Stimulated activated CD4-positive, alpha-beta T cell treated with anti-CD3 and anti-CD28 coated beads, Interleukin-2, amount 100 ng/mL, for 48 hours (primary cell): ENCODE measurements at regions not wholly inside any gene's neighbourhood (a gene's known extent, or its start where the extent isn't known, plus 50 kb on each side); places are given as distances from the start of the nearest gene placed in this dataset.
"Not testable (repeated sequence)": the region's sequence is repeated elsewhere in the genome, so short reads cannot be mapped to it uniquely, and the experiment has no call there.

Experiments used
- DNase-seq, 2 donors: peaks; one replicate each; pipeline ENCODE4 v3.0.0-alpha.2; 2020

- not testable (repeated sequence) for DNase-seq
Measured at GRCh38 chr7:150047329-150047728, 173.6 kb downstream of the ATP6V0E2 start.

DNA sequence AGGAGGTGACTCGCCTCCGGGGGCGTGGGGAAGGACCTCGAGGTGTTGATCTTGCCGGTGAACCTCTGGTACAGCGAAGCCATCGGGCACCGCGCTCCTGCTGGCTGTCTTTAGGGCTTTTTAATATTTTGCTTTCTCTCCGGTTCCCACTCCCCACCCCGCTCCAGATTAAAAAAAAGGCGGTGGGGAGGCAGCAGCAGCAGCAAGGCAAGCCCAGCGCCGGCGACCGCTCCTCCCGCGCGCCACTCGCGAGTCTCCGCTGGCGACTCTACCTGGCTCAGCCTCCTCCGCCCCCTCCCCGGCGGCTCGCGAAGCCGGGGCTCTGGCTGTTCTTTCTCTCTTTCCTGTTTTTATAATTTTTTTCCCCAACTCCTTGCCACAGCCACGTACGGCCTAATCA is 174.0 kb downstream of the ATP6V0E2 start:
- DNase-seq: not testable (repeated sequence)

DNA sequence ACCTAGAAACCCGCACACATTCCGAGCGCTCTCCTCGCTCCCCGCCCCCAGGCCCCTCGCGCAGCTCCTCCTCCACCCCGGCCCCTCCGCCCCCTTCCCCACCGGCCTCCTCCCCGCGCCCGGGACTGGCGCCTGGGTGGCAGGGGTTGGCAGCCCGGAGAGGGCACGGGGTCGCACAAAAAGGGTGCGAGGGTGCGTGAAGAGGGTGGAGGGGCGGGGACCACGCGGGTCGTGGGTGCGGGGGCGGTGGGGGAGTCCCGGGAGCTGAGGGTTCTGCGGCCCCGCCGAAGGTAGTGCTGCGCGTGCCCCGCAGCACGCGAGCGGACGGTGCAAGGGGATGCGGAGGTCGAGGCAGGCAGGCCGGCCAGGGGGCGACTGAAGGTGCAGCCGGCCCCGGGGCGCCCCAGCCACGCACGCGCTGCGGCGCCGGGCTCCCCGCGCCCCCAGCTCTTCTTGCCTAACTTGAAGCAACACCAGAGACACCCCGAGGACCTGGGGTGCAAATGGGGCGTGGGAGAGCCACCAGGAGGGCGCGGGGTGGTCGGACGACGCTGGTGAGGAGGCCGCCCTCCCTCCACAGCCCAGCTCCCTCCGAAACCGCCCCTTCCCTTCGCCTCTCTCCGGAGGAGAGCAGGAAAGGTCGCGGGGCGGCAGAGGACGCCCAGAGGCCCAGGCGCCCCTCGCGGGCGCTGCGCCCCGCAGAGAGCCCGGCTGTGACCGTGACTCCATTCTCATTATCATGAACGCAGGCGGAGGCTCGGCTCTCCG is 174.7 kb downstream of the ATP6V0E2 start:
- not testable (repeated sequence) for DNase-seq

DNA sequence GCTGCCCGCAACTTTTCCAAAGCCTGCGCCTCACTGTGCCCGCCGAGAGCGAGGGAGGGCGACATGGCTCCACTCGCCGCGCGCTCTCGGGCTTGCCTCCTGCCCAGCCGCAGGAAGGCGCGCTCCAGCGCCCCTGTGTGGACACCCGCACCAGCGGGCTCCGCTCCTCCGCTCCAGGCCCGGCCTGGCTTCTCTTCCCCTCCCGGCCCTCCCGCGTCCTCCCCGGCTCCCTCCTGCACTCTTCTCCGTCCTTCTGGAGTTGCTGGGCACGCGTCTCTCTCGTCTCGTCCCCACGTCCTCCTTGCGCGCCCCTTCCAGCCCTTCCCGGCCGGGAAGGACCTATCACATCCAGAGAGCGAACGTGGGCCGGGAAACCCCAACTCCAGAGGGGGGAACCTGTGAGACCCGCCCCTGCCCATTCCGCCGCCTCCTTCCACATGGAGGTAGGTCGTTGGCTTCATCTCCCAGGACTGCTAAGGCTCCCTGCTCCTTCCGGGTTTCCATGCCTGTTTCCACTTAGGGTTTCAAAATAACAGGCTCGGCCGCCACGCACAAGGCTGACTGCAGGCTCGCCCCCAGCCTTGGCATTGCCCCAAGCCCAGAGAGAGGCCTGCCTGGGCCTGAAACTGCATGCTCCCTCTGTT is 175.4 kb downstream of the ATP6V0E2 start:
- DNase-seq: peak in 1 of 2 donors; percentile 6

GRCh38 chr7:150053396-150053795 is 179.6 kb downstream of the ATP6V0E2 start:
- DNase-seq: not testable (repeated sequence)

DNA sequence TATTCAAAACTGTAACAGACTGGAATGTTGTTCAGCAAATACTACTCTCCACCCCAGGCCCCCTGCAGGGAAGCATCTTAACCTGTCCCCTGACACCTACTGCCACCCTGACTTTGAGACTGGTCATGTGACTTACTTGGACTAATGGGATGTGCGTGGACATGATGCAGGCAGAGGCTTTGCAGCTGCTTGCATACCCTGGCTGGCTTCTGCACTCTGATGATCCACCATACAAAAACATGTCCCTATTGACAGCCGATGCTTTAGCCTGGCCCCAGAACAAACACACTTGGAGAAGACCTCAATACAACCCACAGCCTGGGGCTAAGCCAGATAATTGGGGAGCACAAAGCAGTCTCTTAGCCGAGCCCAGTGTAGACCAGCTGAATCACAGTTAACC is 180.5 kb downstream of the ATP6V0E2 start:
- not testable (repeated sequence) for DNase-seq

- peak; percentile 90 to 92 for DNase-seq
Measured at GRCh38 chr7:150060259-150061221, 186.8 kb downstream of the ATP6V0E2 start.

DNA sequence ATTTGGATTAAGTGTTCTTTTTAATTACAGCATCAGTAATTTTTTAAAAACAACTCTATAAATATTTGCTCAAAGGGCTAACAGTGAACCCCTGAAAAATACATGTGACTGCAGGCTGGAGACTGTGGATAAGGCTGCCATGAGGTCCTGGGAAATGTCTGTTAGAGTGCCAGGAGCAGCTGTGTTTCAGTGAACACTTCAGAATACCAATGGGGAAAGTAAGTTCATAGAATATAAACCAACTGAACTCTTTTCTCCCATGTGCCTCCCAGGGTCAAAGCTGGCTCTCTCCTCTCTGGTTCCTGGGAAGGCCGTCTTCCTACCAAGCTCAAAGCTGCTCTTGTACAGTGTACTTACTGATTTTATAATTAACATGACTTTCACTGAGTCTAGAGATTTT is 189.4 kb downstream of the ATP6V0E2 start:
- not testable (repeated sequence) for DNase-seq

DNA sequence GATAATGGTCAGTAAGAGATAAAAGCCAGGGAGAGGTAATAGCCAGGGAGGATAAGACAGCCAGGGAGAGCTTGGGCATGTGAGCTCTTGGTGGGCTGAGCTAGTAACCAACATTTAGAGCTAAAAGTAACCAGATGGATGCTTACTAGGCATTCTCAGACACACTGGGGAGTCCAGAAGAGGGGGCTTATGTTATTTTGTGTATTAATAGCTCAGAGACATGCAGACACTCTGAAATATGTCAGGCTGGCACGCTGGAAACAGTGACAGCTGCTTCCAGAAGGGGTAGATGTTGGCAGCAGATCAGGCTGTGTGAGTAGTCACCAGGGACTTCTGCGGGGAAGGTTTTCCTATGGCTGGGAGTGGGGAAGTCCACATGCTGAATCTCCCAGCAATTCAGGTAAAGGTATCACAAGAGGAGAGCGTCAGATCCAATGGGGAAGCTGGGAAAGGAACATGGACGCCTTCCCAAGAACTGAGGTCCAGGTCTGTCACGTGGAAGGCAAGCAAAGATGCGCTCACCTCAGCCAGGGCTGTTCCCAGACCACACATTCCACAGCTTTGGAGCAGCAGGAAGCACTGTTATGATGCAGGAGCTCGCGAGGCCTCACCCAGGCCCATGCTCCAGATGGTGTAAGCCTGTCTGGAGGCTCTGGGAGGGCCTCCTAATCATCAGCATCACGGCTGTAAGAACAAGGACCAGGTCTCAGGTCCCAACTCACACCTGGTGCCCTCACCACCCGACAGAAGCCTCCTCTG is 196.0 kb downstream of the ATP6V0E2 start:
- not testable (repeated sequence) for DNase-seq

DNA sequence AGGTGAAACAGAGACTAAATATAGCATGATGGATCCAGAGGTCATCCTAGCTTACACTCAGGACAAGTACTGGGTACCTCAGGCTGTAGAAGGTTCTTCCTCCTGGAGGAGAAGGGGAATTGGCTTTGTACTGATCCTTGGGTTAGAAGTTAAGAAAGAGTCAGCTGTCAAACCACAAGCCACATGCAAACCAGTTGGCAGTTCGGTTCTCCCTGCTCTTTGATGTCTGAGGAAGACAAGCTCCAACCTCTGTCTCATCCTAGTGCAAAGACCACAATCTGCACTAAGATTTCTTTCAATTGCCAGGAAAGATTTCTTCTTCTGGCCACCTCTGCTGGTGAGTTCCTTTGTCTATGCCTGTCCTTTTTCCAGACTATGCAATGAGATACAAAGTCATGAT is 203.8 kb downstream of the ATP6V0E2 start:
- not testable (repeated sequence) for DNase-seq

- DNase-seq: not testable (repeated sequence)
Measured at GRCh38 chr7:150081865-150082264, 208.1 kb downstream of the ATP6V0E2 start.

GRCh38 chr7:150084724-150085123 is 211.0 kb downstream of the ATP6V0E2 start:
- DNase-seq: not testable (repeated sequence)

- DNase-seq: not testable (repeated sequence)
Measured at GRCh38 chr7:150087478-150087877, 213.7 kb downstream of the ATP6V0E2 start.

- not testable (repeated sequence) for DNase-seq
Measured at GRCh38 chr7:150089139-150089538, 215.4 kb downstream of the ATP6V0E2 start.

DNA sequence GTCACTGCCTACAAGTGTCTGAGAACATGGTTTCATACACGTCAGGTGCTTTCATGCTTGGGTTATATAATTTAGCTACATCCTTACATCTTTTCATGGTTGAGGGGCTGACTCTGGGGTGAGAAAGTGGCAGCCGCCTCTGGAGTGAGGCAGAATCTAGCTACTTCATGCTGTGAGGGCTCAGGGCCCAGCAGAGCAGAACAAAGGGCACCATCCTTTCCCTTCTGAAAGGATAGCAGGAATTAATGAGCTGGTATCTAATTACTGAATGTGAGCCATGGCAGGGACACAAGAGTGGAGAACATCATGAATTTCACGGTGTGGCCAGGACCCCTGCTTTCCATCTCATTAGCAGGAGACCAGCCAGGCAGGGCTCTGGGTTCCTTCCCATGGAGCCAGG is 217.0 kb downstream of the ATP6V0E2 start:
- not testable (repeated sequence) for DNase-seq

GRCh38 chr7:150093897-150094296 is 220.1 kb downstream of the ATP6V0E2 start:
- DNase-seq: not testable (repeated sequence)

- not testable (repeated sequence) for DNase-seq
Measured at GRCh38 chr7:150096213-150096994, 222.6 kb downstream of the ATP6V0E2 start.

DNA sequence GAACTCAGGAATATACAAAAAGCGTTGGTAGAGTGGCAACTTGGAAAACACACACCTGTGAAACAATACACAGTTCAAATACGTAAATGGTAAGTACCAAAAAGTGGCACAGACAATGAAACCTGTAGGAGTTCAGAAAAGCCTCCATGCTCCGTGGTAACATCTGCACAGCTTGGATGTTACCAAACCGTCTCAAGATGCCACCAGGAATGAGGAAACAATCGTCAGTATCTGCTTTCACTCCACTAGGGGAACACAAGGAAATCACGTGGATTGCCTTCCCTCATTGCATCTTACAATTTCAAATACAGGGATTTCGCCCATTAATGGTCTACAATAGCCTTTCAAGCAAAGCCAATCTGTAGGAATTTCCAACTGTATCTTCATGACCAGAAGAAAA is 224.6 kb upstream of the LRRC61 start:
- not testable (repeated sequence) for DNase-seq

DNA sequence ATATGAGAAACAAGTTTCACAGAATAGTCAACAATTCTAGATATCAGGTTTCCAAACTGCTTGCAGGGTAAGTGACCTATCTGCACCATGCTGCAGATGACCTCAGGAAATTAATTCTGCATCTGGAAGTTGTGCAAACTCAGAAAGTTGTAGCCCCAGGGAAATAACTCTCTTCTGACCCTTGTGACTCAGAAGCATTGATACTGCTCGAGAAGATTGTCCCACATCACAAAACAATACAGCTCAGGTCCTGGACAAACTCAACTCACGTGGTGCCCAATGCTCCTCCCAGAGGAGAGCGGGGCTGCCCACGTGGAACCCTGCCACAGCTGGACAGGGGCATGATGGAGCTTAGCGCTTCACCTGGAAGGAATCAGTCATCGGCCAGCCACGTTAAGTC is 221.9 kb upstream of the LRRC61 start:
- not testable (repeated sequence) for DNase-seq

DNA sequence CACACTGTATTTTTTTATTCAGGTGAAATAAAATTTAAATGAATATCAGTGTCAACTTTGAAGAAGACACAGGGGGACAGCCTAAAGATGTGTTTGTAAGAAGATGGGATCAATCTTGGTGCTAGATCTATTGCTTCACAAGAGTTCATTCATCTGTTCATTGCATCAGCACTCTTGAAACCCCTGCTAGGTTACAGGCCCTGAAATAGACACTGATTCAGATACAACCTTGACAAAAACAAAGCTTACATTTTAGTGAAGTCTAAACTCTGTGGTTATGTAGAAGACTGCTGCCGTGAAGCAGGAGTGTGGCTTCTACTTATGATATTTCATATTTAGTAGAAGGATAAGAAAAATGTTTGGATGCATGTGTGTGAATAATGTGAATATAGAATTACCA is 215.9 kb upstream of the LRRC61 start:
- not testable (repeated sequence) for DNase-seq

DNA sequence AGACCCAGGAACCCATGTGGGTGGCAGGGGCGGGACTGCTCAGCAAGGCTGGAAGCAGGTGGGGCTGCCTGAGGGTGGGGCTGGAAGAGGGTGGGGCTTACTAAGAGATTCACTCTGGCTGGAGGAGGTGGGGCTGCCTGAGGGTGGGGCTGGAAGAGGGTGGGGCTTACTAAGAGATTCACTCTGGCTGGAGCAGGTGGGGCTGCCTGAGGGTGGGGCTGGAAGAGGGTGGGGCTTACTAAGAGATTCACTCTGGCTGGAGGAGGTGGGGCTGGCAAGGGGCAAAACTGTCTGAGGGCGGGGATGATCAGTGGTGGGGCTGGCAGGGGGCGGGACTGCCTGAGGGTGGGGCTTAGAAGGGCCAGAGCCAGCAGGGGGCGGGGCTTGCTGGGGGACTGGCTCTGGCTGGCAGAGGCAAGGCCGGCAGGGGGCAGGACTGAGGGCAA is 212.8 kb upstream of the LRRC61 start:
- DNase-seq: not testable (repeated sequence)
